Fibroblast of skin of right biceps (primary cell): ENCODE measurements at regions not wholly inside any gene's neighbourhood (a gene's known extent, or its start where the extent isn't known, plus 50 kb on each side); places are given as distances from the start of the nearest gene placed in this dataset.

Source experiments
- DNase-seq: peaks from one replicate; pipeline ENCODE4 v3.0.0-alpha.2; 2013

DNA sequence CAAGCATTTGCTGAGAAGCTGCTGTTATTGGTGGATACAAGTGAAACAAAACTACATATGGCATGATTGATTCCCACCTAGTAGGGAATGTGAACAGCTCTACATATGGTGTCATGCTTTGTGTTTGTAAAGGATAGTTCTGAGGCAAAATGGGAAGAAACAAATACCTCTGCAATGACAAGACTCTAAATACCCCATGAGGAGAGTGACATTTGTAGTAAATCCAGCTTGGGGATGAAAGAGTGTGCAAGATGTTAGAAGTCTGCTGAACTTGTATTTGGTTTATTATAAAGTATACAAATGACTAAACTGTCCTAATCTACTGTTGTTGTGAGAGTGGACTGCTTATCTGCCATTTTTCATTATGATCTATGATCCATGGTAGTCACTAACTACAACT lies 120.8 kb upstream of the HS3ST1 start:
- DNase-seq, result no peak

DNA sequence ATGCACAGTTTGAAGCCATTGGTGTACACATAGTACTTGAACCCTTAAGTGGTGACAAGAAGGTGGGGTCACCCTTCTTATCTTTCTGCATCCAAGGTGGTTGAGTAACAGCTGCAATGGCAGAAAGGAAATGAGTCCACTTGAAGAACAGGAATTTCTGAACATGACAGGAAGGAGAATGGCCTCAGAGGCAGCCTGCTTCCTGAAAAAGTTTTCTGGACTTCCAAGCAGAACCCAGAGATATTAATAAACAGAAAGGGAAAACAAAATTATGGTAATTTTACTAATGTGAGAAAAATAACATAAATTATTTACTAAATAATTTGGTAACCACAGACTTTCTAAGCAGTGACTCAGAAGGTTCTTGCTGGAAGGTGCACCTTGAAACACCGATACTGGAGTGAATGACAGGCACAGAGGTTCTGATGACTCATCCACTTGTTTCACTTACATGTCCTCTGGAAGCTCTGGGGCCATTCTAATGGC lies 119.9 kb upstream of the HS3ST1 start:
- DNase-seq, result no peak

DNA sequence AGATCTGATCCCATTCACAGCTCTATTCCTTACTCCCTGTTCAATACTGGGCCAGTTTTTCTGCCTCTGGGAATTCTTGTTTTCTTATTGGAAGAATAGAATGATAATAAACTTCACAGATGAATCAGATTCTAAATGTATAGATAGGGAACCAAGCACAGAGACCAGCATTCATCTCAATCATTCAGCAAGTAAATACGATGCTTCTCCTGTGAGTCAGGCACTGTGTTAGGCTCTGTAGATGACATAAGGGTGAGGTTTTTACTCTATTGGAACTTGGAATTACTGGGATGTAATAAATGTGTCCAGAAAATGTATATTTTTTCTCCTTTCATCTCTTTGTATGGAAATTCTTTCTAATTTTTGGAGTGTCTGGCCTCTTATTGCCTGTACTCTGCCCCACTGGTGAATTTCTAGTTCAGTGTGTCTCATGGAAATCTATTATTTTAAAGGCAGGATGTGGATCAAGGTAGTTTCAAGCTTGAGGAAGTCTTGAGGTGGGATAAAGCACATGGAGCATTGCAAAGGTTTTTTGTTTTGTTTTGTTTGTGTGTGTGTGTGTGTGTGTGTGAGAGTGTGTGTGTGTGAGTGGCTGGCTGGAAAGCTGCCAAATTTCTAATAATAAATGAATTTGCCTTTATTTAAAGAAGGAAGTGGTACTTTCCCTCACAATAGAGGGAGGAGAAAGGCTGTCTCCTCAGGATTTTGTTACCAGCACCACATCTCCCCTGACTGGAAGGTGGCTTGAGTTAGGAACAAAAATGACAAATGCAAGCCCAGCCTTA lies 117.9 kb upstream of the HS3ST1 start:
- no peak for DNase-seq

DNA sequence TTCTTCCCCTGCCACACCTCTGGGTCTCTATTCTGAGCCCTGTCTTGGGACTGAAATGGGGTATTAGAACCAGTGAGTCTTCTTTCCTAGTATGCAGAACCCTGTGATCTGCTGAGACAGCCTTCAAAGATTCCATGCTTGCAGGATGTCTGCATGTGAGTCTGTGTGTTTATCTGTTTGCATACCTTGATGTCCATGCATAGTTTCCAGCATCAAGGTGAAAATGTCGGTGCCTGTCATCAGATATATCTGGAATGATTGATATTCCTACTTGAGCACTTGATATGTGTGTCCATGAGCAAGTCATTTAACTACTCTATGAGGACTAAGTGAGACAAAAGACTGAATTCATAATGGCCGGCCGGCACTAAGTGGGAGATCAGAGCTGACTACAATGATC lies 117.0 kb upstream of the HS3ST1 start:
- DNase-seq, result no peak

DNA sequence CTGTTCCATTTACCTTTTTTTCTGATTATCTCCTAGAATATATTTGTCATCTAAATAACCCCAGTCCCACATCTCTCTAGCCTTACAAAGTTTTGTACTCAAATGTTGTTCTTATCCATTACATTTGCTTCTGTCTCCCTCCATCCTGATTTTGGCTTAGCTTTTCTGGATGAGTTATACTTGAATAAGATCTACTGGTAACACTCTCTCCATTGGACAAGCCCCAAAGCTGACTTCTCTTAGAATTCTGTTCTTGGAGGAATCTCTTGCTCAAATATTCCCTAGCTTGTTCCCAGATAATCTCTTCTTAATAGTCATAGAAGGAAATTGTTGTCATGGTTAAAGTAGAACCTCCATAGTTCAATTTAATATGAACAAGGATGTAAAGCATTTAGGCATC lies 115.5 kb upstream of the HS3ST1 start:
- DNase-seq, result no peak

DNA sequence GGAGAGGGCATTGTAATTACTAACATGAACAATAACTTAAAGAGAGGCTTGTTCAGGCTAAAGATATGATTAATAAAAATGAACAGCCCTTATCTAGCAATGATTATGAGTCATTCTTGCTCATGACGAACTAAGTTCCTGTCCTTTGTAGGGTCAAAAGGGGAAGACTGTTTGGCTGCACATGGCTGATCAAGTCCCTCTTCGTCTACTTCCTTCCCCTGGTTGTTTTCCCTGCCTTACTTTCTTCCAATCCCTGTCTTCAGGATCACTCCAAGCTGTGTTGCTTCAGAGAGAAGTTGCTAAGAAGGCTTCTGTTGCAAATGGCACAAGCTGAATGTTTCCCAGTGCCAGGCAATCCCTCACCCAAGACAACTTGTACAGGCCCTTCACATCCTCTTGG lies 115.0 kb upstream of the HS3ST1 start:
- no peak for DNase-seq

DNA sequence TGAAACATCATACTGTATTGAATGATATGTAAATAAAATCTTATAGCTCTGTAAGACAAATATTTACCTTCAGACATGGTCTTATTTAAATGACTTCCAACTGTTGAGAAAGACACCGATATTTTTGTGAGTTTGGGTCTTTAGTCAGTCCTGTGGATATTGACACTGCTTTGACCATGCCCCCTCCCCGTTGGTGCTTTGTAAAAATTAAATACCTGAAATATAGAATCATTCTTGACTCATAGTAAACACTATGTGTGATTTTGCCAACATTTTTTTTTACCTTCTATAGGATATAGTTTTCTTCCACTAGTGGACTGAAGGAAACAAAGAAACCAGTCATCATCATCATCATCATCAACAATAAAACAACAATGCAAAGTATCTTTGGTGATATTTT lies 114.3 kb upstream of the HS3ST1 start:
- DNase-seq, result no peak

DNA sequence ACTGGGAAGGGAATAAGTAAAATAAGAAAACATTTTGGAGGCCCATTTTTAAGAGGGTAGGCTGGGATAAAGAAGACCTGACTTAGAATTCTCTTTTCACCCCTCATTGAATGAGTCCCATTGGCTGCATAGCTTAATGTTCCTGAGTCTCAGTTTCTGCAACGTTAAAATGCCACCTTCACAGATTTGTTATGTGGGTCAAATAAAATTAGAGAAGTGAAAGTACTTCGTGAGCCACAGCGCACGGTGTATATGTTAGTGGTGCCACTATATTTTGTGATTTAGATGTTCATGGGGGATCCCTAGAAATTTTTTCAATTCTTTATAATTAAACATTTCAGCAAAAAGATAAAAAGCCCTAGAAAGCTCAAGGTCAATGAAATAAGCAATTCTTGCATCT lies 109.2 kb upstream of the HS3ST1 start:
- no peak for DNase-seq

DNA sequence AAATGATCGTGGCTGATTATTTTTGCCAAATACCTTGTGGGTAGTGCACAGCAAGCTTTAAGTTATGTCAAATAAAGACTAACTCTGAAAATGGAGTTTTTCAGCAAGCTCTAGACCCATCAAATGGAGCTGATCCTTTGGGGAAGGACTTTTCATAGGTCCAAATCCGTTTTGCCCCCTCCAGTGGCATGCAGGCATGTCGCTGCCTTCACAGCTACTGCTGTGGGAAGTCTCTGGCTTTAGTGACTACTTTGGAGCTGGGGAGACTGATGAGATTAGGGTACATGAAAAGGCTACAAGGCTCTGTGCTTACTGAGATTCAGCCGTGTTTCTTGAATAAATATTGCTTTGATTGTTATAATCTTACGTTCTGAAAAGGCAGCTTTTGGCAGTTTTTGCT lies 106.6 kb upstream of the HS3ST1 start:
- no peak for DNase-seq

DNA sequence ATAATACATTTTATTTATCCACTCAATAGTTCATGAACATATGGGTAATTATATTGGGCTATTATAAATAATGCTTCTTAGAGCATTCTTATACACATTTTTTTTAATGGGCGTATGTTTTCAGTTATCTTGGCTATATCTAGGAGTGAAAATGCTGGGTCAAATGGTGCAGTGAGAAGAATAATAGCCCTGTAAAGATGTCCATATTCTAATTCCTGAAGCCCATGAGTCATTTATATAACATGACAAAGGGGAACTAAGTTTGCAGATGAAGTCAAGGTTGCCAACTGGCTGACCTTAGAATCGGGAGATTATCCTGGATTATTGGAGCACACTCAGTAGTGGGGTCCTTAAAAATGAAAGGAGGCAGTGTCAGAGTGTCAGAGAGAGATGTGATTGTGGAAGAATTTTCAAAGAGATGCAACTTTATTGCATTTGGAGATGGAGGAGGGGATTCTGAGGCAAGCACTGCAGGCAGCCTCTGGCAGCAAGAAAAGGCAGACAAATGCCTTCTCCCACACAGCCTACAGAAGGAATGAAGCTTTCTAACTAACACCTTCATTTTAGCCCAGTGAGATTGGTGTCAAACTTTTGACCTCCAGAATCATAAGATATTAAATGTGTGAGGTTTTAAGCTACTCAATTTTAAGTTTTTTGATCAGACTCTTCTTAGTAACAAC lies 106.1 kb upstream of the HS3ST1 start:
- no peak for DNase-seq

DNA sequence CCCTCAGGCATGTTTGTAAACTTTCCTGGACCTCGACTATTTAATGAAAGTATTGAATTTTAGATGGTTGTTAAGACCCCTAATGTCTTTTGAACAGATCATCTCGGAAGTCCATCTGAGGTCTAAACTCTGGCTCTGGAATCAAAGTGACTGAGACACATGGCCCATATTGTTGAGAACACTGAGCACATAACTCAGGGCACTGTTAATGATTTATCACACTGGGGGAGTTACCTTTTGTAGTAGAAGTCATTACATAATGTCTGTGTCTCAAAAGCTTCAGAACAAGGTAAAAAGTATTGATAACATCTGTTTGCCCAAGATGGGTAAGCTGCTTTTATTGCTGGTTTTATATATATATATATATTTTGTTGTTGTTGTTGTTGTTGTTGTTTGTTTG lies 103.4 kb upstream of the HS3ST1 start:
- DNase-seq, result no peak

DNA sequence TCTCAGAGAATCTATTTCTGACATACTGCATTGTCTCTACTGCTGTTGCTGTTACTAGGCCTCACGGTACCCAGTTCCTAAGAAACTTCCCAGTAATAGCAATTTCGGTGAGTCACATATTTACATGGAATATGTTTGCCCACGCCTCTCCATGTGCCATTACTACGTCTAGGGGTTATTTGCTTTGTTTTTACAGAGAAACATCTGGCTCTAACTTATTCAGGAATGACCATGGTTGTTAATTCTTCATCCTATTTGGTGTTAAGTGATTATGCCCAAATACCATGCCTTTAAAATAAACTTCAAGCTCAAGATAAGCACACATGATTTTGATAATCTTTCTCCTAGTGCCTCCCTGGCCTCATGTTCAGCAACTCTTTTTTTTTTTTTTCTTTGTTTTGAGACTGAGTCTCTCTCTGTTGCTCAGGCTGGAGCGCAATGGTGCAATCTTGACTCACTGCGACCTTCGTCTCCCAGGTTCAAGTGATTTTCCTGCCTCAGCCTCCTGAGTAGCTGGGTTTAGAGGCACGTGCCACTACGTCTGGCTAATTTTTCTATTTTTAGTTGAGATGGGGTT lies 101.0 kb upstream of the HS3ST1 start:
- no peak for DNase-seq

DNA sequence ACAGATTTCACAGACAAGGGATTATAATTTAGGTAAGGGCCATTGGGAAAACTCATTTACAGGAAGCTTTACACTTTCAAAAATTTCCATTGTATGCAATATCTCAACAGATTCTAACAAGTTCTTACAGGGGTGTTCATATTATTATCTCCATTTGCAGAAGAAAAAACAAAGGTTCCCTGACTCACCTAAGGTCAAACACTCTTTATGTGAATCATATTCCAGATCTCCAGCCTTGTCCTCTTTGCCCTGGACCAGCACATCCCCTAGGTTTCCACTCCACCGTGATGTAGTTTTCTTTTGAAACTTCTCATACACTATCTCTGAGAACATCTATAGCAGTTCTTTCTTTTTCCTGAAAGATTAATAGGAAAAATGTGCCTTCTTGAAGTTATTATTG lies 96.4 kb upstream of the HS3ST1 start:
- DNase-seq, result no peak

DNA sequence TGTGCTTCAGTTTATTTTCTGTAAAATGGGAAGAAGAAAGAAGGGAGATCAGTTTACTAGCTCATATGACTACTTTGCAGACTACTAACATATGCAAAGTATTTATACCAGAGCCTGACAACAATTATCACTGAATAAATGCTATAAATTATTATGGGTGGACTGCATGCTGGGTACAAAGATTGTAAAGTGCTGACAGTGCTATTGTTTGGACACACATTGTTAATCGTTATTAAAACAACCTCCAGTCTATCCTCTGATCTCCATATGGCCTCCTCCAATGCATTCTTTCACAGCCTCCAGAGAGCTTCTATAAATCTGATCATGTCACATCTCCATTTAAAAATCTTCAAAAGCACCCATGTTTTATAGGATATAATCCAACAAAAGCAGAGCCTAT lies 90.1 kb upstream of the HS3ST1 start:
- no peak for DNase-seq

DNA sequence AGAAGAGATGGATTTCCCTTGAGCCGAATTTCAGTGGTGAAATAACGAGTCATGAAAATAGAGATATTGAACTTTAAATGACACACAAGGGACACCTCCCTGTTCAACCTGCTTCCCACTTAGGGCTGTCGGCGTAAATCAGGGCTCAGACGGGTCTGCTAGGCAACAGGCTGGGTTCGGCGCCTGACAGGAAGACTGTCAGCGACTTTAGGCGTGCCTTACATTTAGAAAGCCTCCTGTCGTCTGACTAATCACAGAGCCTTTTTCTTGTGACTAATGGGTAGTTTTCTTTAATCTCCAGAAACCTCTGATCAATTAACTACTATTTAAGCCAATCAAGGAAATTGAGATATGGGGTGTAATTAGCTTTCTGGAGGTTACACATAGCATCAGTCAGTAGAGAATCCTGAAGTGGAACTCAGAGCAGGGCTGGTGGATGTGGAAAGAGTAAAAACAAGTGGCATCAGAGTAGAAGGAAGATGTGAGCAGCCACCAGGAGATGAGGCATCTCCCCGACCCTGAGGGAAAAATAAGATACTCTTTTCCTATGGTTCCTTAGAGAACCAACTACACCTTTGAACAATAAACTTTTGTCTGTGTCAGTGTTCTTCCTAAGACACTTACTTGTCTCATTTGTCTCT lies 86.2 kb upstream of the HS3ST1 start:
- DNase-seq, result no peak

DNA sequence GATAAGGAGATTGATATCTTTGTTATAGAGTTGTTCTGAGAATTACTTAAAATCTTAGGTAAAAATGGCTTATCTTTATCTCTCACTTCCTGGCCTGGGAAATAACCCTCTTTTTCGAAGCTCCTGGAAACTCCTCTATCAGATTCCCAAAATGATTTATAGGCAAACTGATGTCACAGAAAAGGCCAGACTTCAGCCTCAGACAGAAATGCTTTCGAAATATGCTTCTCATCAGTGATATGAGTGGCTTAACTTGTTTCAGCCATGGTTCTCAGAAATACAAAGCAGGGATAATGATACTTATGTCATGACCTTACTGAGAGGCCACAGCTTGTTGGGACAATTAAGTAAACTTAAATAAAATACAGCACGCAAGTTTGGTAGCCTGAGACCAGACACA lies 85.3 kb upstream of the HS3ST1 start:
- DNase-seq, result no peak

DNA sequence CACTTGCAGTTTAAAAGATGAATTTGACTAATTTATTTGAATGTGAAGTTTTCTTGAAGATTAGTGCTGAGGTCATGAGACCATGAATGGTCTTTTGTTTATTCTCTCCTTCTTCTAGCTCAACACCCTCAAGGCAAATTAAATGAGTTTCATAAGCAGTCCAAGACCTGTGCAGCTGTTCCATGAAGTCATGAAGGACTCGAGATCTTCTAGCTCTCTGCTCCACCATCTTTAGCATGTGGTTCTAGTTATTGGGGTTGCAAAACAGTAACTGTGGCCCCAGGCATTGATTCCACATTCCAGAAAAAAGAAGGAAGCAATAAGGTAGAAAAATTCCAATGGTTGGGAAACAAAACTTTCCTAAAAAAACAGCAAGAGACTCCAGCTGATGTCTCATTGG lies 84.2 kb upstream of the HS3ST1 start:
- no peak for DNase-seq

DNA sequence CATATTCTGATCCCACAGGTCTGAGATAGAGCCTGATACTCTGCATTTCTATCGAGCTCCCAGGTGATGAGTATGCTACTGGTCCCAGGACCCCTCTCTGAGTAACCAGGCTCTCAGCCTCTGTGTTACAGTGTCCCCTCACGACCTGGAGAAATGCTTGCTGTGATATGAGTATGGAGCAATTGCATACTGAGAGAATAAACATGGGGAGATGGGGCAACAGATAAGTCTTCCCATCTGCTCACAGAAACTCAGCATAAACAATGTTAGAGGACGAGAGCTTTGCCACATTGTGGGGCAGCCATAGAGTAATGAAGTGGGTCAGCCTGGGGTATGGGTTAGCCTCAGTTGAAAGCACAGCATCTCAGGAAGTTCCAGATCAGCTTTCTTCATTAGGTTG lies 82.6 kb upstream of the HS3ST1 start:
- DNase-seq, result no peak

DNA sequence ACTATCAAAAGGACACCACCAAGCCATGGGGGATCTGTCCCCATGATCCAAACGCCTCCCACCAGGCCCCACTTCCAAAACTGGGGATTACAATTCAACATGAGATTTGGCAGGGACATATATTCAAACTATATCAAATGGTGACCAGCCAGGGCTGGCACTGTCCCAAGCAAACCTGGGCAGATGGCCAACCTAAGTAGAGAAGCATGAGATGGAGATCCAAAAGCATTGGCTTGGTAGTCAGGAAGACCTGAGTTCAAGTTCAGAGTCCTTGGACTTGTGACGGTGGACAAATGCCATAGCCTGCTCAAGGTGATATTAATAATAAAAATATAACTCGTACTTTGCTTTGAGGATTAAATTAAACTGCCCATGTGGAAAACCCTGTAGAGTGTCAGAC lies 79.2 kb upstream of the HS3ST1 start:
- no peak for DNase-seq

DNA sequence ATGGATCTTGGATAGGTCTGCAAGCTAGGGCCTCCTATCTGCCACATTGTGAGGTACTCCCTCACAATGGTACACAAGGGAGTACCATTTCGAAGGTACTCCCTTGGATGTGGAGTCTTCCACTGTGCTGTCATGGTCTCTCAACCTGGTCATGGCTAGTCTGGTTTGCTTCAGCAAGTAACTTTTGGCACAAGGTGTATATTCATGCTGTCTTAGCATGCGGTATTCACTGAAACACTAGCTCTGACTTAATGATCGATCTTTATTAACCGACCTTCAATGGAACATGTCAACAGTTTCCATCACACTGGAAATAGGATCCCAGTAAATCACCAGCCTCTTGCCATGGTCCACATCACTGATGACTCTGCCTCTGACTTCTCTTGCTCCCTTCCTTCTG lies 77.5 kb upstream of the HS3ST1 start:
- no peak for DNase-seq

DNA sequence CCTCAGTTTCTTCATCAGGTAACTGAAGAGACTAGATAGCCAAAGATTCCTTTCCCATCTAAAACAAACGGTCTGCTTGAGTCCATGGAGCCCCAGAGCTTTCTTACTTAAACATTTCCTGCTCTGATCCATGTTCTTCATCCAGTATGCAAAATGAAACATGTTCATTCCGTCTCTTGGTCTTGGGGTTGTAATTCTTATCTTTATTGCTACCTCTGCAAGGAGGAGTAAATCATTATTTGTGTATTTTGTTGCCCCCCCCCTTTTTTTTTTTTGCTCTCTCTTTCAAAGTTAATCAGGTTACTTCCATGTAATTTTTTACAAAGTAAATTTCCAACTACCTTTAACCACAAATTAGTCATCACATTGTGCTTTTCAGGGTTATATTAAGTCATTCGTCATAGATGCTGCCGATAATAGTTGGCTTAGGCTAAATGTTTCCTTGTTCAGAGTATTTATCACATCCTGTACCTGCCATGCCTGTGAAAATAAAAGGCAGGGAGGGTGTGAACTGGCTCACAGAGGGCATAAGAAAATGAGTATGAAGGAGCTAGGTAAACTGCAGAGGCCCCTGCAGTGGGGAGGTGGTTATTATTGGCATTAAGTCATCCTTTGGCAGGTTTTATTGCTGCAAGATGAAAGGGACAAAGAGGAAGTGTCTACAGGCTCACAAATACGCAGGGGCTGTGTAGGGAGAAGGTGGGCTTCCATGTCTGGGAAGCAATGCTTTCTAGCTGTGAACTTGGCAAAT lies 76.7 kb upstream of the HS3ST1 start:
- DNase-seq, result no peak

DNA sequence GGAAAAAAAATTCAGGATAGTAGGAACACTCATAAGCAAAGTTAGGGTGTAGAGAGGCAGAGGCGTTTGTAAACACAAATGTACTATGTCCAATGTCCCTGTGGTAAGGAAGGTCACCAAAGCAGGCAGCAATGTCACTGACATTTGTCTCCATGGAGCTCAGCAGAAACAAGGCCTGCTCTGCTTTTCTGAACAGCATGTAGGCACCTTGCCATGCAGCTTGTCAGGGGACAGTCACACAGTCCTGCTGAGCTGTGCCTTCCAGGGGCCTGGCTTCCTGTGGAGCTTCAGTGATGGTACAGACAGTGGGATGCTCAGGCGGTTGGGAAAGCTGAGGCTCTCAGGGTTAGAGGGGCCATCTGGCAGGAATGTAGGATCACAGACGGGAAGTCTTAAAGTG lies 74.5 kb upstream of the HS3ST1 start:
- no peak for DNase-seq

DNA sequence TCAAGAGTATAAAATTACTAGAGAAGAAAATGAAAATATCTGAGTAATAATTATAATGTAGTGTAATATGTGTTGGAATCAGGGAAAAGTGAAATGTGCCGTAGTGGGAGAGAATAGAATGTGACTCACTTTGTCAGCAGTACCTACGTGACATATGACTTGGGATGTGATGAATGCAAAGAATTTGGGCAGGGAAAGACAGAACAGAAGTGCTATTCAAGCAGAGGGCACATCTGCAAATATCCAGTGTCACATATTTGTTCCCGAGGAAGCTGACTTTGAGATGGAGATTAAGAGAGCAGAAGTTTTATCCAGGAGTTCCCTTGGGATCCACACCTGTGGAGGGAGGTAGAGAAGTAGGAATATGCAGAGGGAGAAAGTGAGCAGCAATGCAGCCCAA lies 69.3 kb upstream of the HS3ST1 start:
- DNase-seq, result no peak
